Activated effector memory CD4-positive, alpha-beta T cell treated with Interleukin-2 at 50 U/mL for 16 hours (primary cell): ENCODE measurements at regions not wholly inside any gene's neighbourhood (a gene's known extent, or its start where the extent isn't known, plus 50 kb on each side); places are given as distances from the start of the nearest gene placed in this dataset.
"Not testable (repeated sequence)": the region's sequence is repeated elsewhere in the genome, so short reads cannot be mapped to it uniquely, and the experiment has no call there.

Experiments used
- DNase-seq: peaks from one replicate; pipeline ENCODE4 v3.0.0-alpha.2; 2020

DNA sequence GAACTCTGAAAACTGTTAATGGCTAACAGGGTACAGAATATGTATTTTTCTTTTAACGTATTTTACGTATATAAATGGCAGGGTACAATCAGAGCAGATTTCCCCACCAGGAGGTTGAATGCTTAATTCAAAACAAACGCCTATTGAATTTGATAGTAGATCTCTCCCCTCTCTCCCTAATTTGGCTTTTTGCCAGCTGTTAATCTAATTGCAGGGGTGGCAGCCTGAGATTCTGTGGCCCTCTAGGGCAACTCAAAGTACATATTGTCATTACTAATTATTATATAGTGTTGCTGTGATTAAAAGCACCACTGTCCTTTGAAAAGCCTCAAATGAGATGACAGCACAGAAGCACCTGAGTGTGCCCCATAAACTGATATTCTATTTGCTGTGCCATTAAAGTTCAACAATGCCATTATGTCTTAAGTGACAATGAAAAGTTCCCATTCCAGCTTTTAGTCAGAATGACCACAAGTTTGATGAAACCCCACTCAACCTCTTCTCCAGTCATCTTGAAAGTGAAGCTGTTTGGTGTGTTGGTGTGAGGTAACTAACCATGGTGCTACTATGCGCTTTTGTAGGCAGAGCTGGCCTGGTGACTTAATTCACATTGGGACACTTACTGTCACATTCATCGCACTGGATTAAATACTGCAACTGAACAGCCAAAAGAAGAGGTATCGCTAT lies 351.4 kb downstream of the KCNRG start:
- DNase-seq, result no peak

- DNase-seq, result no peak
Observed at GRCh38 chr13:50369646-50370045, 354.4 kb downstream of the KCNRG start.

DNA sequence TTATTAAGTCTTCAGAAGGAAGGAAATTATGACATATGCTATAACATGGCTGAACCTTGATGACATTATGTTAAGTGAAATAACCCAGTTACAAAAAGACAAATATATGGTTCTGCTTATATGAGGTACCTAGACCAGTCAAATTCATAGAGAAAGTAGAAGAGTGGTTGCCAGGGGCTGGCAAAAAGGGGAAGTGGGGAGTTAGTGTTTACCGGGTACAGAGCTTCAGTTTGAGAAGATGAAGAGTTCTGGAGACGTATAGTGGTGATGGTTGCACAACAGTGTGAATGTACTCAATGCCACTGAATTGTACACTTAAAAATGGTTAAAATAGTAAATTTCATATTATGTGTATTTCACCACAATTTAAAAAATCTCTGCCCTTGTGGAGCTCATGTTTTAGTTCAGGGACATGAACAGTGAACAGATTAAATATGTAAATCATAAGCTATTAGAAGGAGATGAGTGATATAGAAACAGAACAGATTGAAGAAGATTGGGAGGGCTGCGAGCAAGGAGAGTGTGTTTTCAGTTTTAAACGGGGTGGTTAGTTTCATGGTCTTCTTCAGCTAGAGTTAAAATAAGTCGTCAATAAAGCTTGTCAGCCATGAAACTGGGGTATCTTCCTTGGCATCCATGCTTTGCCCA lies 355.2 kb downstream of the KCNRG start:
- DNase-seq, result no peak

DNA sequence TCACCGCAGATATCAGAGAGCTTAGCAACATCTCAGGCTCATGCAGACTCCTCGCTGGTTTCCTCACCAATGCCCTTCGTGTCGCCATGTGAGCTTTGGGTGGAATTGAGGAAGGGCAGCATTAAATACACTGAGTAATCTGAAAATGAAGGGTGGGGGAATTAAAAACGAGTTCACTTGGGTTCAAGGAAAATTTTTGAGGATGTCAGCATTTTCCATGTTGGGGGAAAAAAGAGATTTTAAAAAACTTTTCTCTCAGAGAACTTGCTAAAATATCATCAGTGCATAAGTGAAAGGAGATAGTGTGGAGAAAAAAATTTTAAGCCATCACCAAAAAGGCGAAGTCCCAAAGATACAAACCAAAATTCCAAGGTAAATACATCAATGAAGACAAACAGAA lies 359.3 kb downstream of the KCNRG start:
- no peak for DNase-seq

DNA sequence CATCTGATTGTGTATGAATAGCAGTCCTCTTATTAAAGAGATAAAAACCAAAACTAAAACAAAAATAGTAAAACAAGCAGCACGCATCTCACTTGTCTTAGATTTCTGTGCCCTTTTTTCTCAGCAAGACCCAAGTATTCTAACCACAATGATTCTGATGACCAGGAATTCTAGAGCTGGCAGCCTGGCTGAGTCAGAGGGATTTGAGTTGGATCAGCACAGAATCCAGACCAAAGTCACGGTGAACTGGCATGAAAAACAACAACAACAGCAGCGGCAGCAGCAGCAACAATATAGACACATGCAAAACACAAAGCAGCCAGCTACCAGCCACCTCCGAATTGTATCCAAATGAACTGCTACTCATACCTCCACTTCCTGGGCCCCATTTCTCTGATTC lies 360.5 kb downstream of the KCNRG start:
- DNase-seq, result no peak

- DNase-seq, result no peak
Observed at GRCh38 chr13:50376895-50377575, 361.8 kb downstream of the KCNRG start.

- no peak for DNase-seq
Observed at GRCh38 chr13:50377726-50378270, 362.6 kb downstream of the KCNRG start.

- no peak for DNase-seq
Observed at GRCh38 chr13:50378509-50379044, 363.3 kb downstream of the KCNRG start.

GRCh38 chr13:50379584-50379983 lies 364.3 kb downstream of the KCNRG start:
- DNase-seq, result no peak

GRCh38 chr13:50380905-50381304 lies 365.7 kb downstream of the KCNRG start:
- DNase-seq, result no peak

DNA sequence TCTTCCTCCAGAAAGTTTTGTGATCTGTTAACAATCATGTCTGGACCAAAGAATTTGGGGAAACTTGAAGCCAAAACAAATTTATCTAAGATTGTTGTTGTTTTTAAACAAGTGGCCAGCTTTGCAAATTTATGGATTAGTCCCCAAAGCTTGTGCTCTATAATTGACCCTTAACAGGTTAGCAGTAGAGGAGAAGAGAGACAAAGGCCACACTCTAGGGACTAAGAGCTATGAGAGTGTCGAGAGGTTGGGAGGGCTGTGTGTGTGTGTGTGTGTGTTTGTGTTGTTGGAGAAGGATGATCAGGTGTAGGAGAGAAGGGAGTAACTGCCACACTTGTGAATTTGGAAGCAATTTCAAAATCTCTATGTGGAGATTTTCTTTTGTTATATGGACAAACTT lies 367.3 kb downstream of the KCNRG start:
- DNase-seq, result no peak

- no peak for DNase-seq
Observed at GRCh38 chr13:50382951-50383350, 367.7 kb downstream of the KCNRG start.

DNA sequence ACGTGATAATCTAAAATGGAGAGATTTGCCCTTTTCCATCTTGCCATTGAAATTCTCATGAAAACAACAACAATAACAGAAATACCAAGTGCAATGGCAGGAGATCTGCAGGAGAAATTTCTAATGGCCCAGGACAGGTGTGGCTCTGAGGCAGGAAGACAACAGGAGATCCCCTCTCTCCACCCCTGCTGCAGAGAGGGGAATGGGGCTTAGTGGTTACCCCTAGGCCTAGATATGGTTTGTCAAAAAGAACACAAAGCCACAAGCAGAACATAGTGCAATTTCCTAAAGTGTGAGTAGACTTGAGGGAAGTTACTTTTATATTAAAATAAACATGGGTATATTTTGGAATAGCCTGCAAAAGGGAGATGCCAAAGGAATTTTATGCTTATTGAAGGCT lies 369.5 kb downstream of the KCNRG start:
- DNase-seq, result no peak

DNA sequence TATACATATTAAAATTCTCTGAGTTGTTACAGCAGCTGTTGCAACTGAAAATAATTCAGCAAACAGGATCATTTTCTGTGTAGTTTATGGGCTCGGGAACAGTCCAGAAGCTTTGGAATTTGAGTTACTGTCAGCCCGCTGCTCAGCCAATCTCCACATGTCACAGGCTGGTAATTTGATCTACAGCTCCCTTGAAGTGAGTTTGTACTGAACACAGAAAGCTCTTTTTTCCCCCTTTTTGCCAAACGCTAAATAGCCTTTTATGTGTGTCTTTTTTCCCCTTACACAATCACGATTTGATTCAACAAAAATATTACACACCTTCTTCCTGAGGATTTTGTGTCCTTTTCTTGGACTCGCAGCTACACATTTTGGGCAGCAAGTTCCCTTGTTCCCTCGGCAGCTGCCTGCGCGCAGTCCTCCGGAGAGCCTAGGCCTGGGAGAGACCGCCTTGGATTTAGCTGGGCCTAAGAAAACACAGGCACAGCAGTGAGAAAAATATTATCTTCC lies 371.4 kb downstream of the KCNRG start:
- DNase-seq, result no peak

GRCh38 chr13:50387051-50387581 lies 371.9 kb downstream of the KCNRG start:
- peak; percentile 22 for DNase-seq

DNA sequence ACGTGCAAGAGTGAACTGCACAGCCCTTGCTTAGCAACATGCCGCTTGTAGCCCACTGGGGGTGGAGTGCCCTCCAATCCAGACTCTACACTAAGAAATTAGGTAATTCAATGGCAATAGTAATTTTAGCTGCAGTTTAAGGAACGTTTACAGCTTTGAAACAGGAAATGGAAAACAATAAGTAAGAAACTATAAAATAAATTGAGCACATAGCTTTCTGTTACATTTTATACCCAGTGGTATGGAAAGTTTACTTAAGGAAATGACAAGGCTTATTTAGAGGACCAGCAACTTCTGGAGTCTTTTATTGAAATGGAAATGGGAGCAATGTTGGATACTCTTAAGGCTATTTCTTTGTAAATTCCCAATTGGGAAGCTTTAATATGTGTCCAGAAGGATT lies 373.2 kb downstream of the KCNRG start:
- DNase-seq, result no peak

DNA sequence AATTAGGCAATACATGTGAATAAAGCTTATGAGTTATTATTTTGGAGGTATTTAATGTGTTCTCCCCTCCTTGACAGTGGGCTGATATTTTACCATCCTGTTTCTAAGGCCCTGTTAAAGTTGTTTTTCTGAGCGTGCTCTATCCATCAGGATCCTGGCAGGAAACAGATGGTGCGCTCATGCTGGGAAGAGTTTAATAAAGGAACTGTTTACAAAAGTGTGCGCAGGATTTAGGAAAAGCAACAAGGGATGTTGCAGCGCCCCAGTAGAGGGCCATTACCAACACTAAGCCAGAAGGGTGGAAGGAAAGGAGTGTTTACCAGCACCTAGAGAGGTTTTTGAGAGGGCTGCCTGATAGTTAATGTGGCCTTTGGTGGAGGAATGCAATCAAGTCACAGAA lies 374.5 kb downstream of the KCNRG start:
- no peak for DNase-seq

DNA sequence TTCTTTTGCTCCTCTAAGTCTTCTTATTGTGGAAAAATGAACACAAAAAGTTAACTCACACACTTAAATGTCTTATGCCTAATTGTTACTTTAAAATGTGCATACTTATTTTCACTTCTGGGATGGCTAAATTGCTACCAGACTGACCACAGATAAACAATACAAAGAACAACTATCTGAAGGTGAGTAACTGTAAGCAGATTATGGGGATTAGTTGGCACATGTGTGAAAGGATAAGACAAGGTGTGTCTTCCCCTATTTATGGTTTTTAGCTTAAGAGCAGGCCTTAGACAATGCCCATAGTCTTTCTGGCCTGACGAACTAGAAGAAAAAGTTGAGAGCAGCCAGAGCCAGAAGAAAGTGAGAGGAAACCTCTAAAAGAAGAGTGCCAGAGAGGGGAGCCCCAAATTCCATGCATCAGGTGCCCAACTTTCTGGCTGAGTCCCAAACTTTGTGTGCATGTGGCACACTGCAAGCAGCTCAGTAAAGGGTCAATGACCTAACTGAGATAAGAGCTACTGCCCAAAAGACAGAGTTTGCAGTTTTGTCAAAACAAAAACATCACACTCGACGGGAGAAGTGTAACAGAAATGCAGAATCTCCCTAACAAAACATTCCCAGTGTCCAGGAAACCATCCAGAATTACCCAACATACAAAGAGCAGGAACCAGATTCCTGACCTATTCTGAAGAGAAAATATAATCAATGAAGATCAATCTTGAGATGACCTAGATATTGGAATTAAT lies 375.4 kb downstream of the KCNRG start:
- DNase-seq, result no peak

- DNase-seq, result no peak
Observed at GRCh38 chr13:50392977-50393376, 377.7 kb downstream of the KCNRG start.

GRCh38 chr13:50393628-50394027 lies 378.4 kb downstream of the KCNRG start:
- no peak for DNase-seq

- DNase-seq, result no peak
Observed at GRCh38 chr13:50396001-50396400, 380.8 kb downstream of the KCNRG start.

GRCh38 chr13:50396618-50397017 lies 381.4 kb downstream of the KCNRG start:
- DNase-seq, result not testable (repeated sequence)
